Keratinocyte (primary cell): ENCODE measurements at regions not wholly inside any gene's neighbourhood (a gene's known extent, or its start where the extent isn't known, plus 50 kb on each side); places are given as distances from the start of the nearest gene placed in this dataset.

Source experiments
- DNase-seq: peaks from one replicate; pipeline ENCODE4 v3.0.0-alpha.2; 2011; ENCODE audit warnings: low read depth, missing footprints, low spot score
- FAIRE-seq: peaks from 2 replicates; lab custom pipeline; 2011; peaks lifted over from hg19 to GRCh38; lab: Jason Lieb, UNC
- H2AFZ ChIP-seq: 2 replicates; pipeline ENCODE4 v1.6.0; 2012; ENCODE audit warnings: low read length, control low read depth, inconsistent platforms; ENCODE audit not compliant: control insufficient read depth
- H3K27ac ChIP-seq: 2 replicates; pipeline ENCODE4 v1.5.1; 2011; ENCODE audit warnings: low read length; ENCODE audit not compliant: control insufficient read depth, insufficient read depth
- H3K27me3 ChIP-seq: 3 replicates; pipeline ENCODE4 v1.6.0; 2011; ENCODE audit warnings: low read length; ENCODE audit not compliant: control insufficient read depth, insufficient read depth; ENCODE audit errors: extremely low read depth
- H3K36me3 ChIP-seq, 2 experiments: 2 replicates in 1 of 2; 3 replicates in 1 of 2; pipeline ENCODE4 v1.5.1; 2011; ENCODE audit warnings: low read length in 2 of 2, mild to moderate bottlenecking in 1 of 2; ENCODE audit not compliant: control insufficient read depth in 2 of 2, insufficient read depth in 2 of 2; ENCODE audit errors: extremely low read depth in 1 of 2
- H3K4me1 ChIP-seq: 3 replicates; pipeline ENCODE4 v1.5.1; 2011; ENCODE audit warnings: low read length; ENCODE audit not compliant: control insufficient read depth, insufficient read depth; ENCODE audit errors: extremely low read depth
- H3K4me2 ChIP-seq: 3 replicates; pipeline ENCODE4 v1.6.0; 2011; ENCODE audit warnings: low read depth, low read length; ENCODE audit not compliant: control insufficient read depth, insufficient read depth; ENCODE audit errors: extremely low read depth
- H3K4me3 ChIP-seq, 3 experiments: fragments of 200-600 bp in 1 of 3; sonication (generic) in 1 of 3; 2 replicates in 2 of 3; 3 replicates in 1 of 3; pipeline ENCODE4 v1.5.1; 2011 to 2016; ENCODE audit warnings: low read length in 3 of 3, mild to moderate bottlenecking in 3 of 3, control low read depth in 2 of 3, inconsistent platforms in 1 of 3, low read depth in 1 of 3, mixed read lengths in 1 of 3, mixed run types in 1 of 3, moderate library complexity in 1 of 3; ENCODE audit not compliant: control insufficient read depth in 2 of 3, insufficient read depth in 2 of 3; ENCODE audit errors: extremely low read depth in 1 of 3
- H3K79me2 ChIP-seq: 2 replicates; pipeline ENCODE4 v1.6.0; 2012; ENCODE audit warnings: low read length; ENCODE audit not compliant: control insufficient read depth, insufficient read depth
- H3K9ac ChIP-seq: 3 replicates; pipeline ENCODE4 v1.6.0; 2011; ENCODE audit warnings: low read length; ENCODE audit not compliant: control insufficient read depth, insufficient read depth; ENCODE audit errors: extremely low read depth
- H3K9me1 ChIP-seq: 3 replicates; pipeline ENCODE4 v1.6.0; 2011; ENCODE audit warnings: low read length; ENCODE audit not compliant: control insufficient read depth, insufficient read depth; ENCODE audit errors: extremely low read depth
- H3K9me3 ChIP-seq: 2 replicates; pipeline ENCODE4 v1.5.1; 2012; ENCODE audit warnings: low read depth, low read length; ENCODE audit not compliant: control insufficient read depth
- H4K20me1 ChIP-seq: 3 replicates; pipeline ENCODE4 v1.6.0; 2011; ENCODE audit warnings: low read length; ENCODE audit not compliant: control insufficient read depth, insufficient read depth; ENCODE audit errors: extremely low read depth
- EZH2 ChIP-seq: IDR thresholded peaks from one replicate; pipeline ENCODE4 v1.6.1; 2012; ENCODE audit warnings: inconsistent platforms, mild to moderate bottlenecking, low read length, moderate library complexity
- dilution Hi-C: fragments of 300-500 bp; cut with MboI; formaldehyde crosslinking; loops from one replicate; pipeline ENCODE4 v1.7.0; 2020; ENCODE audit warnings: low sequenced_read_pairs; ENCODE audit not compliant: extremely low pct_ligation_motif_present
- TF ChIP-seq, protein P1 (sequence below), 3 experiments: IDR thresholded peaks in 1 of 3; conservative IDR thresholded peaks in 1 of 3; optimal IDR thresholded peaks in 1 of 3; 2 replicates in 2 of 3; 3 replicates in 1 of 3; pipeline versions ENCODE3 to v1.5.1; 2011; ENCODE audit warnings: low read length in 3 of 3, mild to moderate bottlenecking in 3 of 3, moderate library complexity in 2 of 3, control low read depth in 1 of 3, inconsistent platforms in 1 of 3; ENCODE audit not compliant: insufficient read depth in 2 of 3; ENCODE audit errors: extremely low read depth in 1 of 3

DNA sequence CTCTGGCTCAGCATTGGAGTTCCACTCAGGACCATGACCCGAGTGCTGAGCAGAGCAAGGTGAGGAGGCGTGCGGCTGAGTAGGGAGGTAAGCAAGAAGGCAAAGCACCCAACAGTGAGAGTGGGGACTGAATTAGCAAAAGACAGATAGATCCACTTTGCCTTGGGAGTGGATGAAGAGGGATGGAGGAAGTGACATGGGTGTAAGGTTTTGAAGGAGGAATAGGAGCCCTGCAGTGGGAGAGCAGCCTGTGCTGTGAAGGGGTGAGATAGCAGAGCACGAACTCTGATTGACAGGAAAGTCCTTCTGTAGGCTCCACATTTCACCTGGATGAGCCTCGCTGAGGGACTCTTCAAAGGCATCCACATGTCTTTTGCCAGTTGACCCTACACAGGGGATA lies 522.6 kb downstream of the NTRK3 start:
- TF ChIP-seq EZH2 = no peak
- TF ChIP-seq, protein P1, sequence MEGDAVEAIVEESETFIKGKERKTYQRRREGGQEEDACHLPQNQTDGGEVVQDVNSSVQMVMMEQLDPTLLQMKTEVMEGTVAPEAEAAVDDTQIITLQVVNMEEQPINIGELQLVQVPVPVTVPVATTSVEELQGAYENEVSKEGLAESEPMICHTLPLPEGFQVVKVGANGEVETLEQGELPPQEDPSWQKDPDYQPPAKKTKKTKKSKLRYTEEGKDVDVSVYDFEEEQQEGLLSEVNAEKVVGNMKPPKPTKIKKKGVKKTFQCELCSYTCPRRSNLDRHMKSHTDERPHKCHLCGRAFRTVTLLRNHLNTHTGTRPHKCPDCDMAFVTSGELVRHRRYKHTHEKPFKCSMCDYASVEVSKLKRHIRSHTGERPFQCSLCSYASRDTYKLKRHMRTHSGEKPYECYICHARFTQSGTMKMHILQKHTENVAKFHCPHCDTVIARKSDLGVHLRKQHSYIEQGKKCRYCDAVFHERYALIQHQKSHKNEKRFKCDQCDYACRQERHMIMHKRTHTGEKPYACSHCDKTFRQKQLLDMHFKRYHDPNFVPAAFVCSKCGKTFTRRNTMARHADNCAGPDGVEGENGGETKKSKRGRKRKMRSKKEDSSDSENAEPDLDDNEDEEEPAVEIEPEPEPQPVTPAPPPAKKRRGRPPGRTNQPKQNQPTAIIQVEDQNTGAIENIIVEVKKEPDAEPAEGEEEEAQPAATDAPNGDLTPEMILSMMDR (optimal IDR thresholded peaks at IDR 0.05 in 1 of 3, IDR thresholded peaks at IDR 0.05 in 1 of 3, conservative IDR thresholded peaks at IDR 0.05 in 1 of 3; ENCODE audit: extremely low read depth in 1 of 3, insufficient read depth in 2 of 3, low read length in 3 of 3) = no peak
- Histone ChIP-seq H3K4me3 (no peak overlapping the region), H3K4me2 (no peak overlapping the region), H3K9me3 (no peaks in the 10 kb centered on the region), H3K9ac (no peak overlapping the region), H3K9me1 (no peaks in the 10 kb centered on the region), H3K4me1 (no peaks in the 10 kb centered on the region), H2AFZ (no peak overlapping the region), H3K27ac (no peak overlapping the region), H3K27me3 (no peaks in the 10 kb centered on the region), H3K36me3 (no peaks in the 10 kb centered on the region), H3K79me2 (no peaks in the 10 kb centered on the region), H4K20me1 (no peaks in the 10 kb centered on the region)
- FAIRE-seq (no peak), DNase-seq (no peak)
- dilution Hi-C loops = no loop called here

GRCh38 chr15:87733541-87733941 lies 523.0 kb downstream of the NTRK3 start:
- no peaks in the 10 kb centered on the region for H3K36me3 ChIP-seq
- TF ChIP-seq, protein P1 (optimal IDR thresholded peaks at IDR 0.05 in 1 of 3, IDR thresholded peaks at IDR 0.05 in 1 of 3, conservative IDR thresholded peaks at IDR 0.05 in 1 of 3; ENCODE audit: extremely low read depth in 1 of 3, insufficient read depth in 2 of 3, low read length in 3 of 3) = no peak
- TF ChIP-seq EZH2 = no peak
- dilution Hi-C loops = no loop called here
- H3K27me3 ChIP-seq = no peaks in the 10 kb centered on the region
- no peak overlapping the region for H3K9ac ChIP-seq
- no peak overlapping the region for H3K4me3 ChIP-seq
- no peak overlapping the region for H3K4me2 ChIP-seq
- FAIRE-seq (no peak), DNase-seq (no peak)
- no peaks in the 10 kb centered on the region for H3K9me1 ChIP-seq
- H3K9me3 ChIP-seq = no peaks in the 10 kb centered on the region
- no peaks in the 10 kb centered on the region for H3K79me2 ChIP-seq
- no peak overlapping the region for H2AFZ ChIP-seq
- H3K4me1 ChIP-seq = no peaks in the 10 kb centered on the region
- no peak overlapping the region for H3K27ac ChIP-seq
- no peaks in the 10 kb centered on the region for H4K20me1 ChIP-seq
